Neutrophil (primary cell): ENCODE measurements at regions not wholly inside any gene's neighbourhood (a gene's known extent, or its start where the extent isn't known, plus 50 kb on each side); places are given as distances from the start of the nearest gene placed in this dataset.
A peak's percentile ranks its signal among the peaks of the same experiment; 100 is the strongest.
"Not testable (repeated sequence)": the region's sequence is repeated elsewhere in the genome, so short reads cannot be mapped to it uniquely, and the experiment has no call there.

Experiments used
- H3K27ac ChIP-seq: fragments of 200-600 bp; sonication (generic); 2 replicates; pipeline ENCODE4 v1.5.1; 2016; ENCODE audit warnings: mild to moderate bottlenecking, moderate library complexity
- H3K27me3 ChIP-seq: fragments of 200-600 bp; sonication (generic); 2 replicates; pipeline ENCODE4 v1.6.0; 2016; ENCODE audit warnings: mild to moderate bottlenecking
- H3K36me3 ChIP-seq: fragments of 200-600 bp; sonication (generic); 2 replicates; pipeline ENCODE4 v1.5.1; 2017
- H3K4me1 ChIP-seq, 2 experiments: fragments of 200-600 bp in 1 of 2; sonication (generic) in 1 of 2; 1 replicate in 1 of 2; 2 replicates in 1 of 2; pipeline versions ENCODE4 v1.5.1 to v1.6.1; 2013 to 2016; ENCODE audit warnings: low read depth in 1 of 2, low read length in 1 of 2, mild to moderate bottlenecking in 1 of 2, moderate library complexity in 1 of 2; ENCODE audit not compliant: control insufficient read depth in 1 of 2, insufficient read depth in 1 of 2
- H3K4me3 ChIP-seq, 2 experiments: fragments of 200-600 bp in 1 of 2; sonication (generic) in 1 of 2; 1 replicate in 1 of 2; 2 replicates in 1 of 2; pipeline ENCODE4 v1.5.1; 2013 to 2016; ENCODE audit warnings: low read depth in 1 of 2, low read length in 1 of 2, mild to moderate bottlenecking in 1 of 2, moderate library complexity in 1 of 2
- H3K9me3 ChIP-seq: fragments of 200-600 bp; sonication (generic); 2 replicates; pipeline ENCODE4 v1.5.1; 2016
- TF ChIP-seq, protein P1 (sequence below): fragments of 200-600 bp; sonication (generic); IDR thresholded peaks from 2 replicates; pipeline ENCODE4 v1.5.1; 2016; ENCODE audit warnings: antibody characterized with exemption

- not testable (repeated sequence) for H3K36me3 ChIP-seq, H3K9me3 ChIP-seq, H3K27me3 ChIP-seq, H3K27ac ChIP-seq
- peaks cover 10 to 12% of the 10 kb centered on the region in 2 experiments for H3K4me1 ChIP-seq
- peak overlapping the region; percentile 42 to 53 for H3K4me3 ChIP-seq
- TF ChIP-seq, protein P1, sequence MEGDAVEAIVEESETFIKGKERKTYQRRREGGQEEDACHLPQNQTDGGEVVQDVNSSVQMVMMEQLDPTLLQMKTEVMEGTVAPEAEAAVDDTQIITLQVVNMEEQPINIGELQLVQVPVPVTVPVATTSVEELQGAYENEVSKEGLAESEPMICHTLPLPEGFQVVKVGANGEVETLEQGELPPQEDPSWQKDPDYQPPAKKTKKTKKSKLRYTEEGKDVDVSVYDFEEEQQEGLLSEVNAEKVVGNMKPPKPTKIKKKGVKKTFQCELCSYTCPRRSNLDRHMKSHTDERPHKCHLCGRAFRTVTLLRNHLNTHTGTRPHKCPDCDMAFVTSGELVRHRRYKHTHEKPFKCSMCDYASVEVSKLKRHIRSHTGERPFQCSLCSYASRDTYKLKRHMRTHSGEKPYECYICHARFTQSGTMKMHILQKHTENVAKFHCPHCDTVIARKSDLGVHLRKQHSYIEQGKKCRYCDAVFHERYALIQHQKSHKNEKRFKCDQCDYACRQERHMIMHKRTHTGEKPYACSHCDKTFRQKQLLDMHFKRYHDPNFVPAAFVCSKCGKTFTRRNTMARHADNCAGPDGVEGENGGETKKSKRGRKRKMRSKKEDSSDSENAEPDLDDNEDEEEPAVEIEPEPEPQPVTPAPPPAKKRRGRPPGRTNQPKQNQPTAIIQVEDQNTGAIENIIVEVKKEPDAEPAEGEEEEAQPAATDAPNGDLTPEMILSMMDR: peak; percentile 82
Measured at GRCh38 chr1:121097127-121097866, 86.8 kb downstream of the FAM72B start.

GRCh38 chr1:121097867-121098215, 86.3 kb downstream of the FAM72B start:
- H3K27me3 ChIP-seq, H3K9me3 ChIP-seq, H3K4me1 ChIP-seq, H3K27ac ChIP-seq, H3K36me3 ChIP-seq: not testable (repeated sequence)
- peak overlapping the region in 1 of 2 experiments; percentile 53 for H3K4me3 ChIP-seq

DNA sequence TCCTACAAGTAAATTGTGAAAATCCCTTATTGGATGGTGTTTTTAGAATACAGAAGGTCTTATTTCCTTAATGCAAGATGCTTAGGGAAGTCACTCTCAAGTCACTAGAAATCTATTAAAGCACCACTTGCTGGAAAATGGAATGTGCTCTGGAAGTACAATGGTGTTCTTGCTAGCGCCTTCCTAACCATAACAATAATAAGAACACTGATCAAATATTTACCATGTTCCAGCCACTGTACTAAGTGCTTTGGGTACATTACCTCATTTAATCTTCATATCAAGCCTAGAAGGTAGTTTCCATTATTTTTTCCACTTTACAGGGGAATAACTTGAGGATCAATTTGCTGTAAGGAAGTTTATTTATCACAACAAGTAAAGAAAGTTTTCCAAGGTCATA, 75.1 kb downstream of the FAM72B start:
- H3K4me3 ChIP-seq, H3K27me3 ChIP-seq, H3K36me3 ChIP-seq, H3K4me1 ChIP-seq, H3K9me3 ChIP-seq, H3K27ac ChIP-seq: not testable (repeated sequence)

DNA sequence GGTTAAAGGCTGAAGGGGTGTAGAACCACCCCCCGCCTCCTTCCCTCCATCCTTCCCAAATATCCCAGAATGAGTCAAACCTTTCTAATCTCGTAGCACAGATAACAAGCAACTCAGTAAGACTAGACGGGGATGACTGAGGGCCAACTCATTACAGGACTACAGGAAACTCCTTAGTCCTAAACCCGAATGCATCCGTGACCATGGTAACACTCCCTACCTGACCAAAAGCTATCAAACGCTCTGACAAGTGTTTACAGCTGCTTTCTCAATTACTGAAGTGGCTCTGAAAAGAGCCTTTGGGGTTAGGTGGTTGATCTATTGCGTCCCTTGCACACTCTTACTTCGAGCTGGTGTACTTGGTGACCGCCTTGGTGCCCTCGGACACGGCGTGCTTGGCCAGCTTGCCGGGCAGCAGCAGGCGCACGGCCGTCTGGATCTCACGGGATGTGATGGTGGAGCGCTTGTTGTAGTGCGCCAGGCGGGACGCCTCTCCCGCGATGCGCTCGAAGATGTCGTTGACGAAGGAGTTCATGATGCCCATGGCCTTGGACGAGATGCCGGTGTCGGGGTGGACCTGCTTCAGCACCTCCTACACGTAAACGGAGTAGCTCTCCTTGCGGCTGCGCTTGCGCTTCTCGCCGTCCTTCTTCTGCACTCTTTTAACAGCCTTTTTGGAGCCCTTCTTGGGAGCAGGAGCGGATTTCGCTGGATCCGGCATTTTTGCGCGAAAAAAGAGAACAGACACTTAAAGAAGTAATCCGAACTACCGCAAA, 67.4 kb downstream of the FAM72B start:
- not testable (repeated sequence) for H3K4me1 ChIP-seq, H3K9me3 ChIP-seq, H3K27ac ChIP-seq

GRCh38 chr1:121117298-121117611, 66.9 kb downstream of the FAM72B start:
- not testable (repeated sequence) for H3K36me3 ChIP-seq, H3K4me3 ChIP-seq, H3K27ac ChIP-seq, H3K9me3 ChIP-seq, H3K4me1 ChIP-seq
- peaks cover 25% of the 10 kb centered on the region for H3K27me3 ChIP-seq

More for the DNA sequence above, 67.4 kb downstream of the FAM72B start:
- H3K4me3 ChIP-seq, H3K36me3 ChIP-seq: not testable (repeated sequence)
- H3K27me3 ChIP-seq: peaks cover 25% of the 10 kb centered on the region

DNA sequence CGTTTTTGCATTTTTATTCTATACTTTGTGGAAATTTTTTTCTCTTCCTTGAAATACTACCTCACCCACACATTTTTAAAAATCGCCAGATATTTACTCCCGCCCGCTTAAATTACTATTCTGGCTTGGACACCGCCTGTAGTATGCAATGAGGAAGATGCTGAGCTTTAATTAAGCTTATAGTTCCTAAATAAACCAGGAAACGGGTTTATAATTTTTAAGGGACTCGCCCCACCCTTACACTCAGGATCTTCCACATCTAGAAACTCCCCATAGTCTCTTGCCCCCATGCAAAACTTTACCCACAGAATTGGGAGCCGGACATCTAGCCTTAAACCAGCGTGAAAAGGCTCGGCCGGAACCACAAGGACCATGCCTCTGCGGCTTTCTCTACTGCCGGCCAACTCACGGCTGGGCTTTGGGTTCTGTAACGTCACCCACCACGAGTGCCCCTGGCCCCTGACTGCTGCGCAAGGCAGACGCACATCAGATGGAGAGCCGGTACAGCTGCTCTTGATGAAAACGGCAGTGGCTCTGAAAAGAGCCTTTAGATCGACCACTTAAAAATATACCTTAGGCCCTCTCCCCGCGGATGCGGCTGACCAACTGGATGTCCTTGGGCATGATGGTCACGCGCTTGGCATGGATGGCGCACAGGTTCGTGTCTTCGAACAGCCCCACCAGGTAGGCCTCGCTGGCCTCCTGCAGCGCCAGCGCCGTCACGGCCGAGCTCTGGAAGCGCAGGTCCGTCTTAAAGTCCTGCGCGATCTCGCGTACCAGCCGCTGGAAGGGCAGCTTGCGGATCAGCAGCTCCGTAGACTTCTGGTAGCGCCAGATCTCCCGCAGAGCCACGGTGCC, 66.3 kb downstream of the FAM72B start:
- H3K9me3 ChIP-seq, H3K36me3 ChIP-seq, H3K27ac ChIP-seq, H3K4me3 ChIP-seq, H3K4me1 ChIP-seq: not testable (repeated sequence)
- H3K27me3 ChIP-seq: peaks cover 25% of the 10 kb centered on the region
